Ishikawa (cell line): ENCODE measurements at regions not wholly inside any gene's neighbourhood (a gene's known extent, or its start where the extent isn't known, plus 50 kb on each side); places are given as distances from the start of the nearest gene placed in this dataset.

ENCODE experiments used
- CEBPB ChIP-seq: IDR thresholded peaks from 2 replicates; pipeline ENCODE4 v1.6.1; 2012
- CREB1 ChIP-seq: IDR thresholded peaks from 2 replicates; pipeline ENCODE4 v1.6.1; 2012; ENCODE audit warnings: low read depth
- EGR1 ChIP-seq: IDR thresholded peaks from 2 replicates; pipeline ENCODE4 v1.6.1; 2012
- EP300 ChIP-seq: IDR thresholded peaks from 2 replicates; pipeline ENCODE4 v1.6.1; 2012; ENCODE audit warnings: borderline replicate concordance
- FOXM1 ChIP-seq: IDR thresholded peaks from 2 replicates; pipeline ENCODE4 v1.6.1; 2012; ENCODE audit warnings: low read depth, borderline replicate concordance
- MAX ChIP-seq: IDR thresholded peaks from 2 replicates; pipeline ENCODE4 v1.6.1; 2012
- NFIC ChIP-seq: IDR thresholded peaks from 2 replicates; pipeline ENCODE4 v1.6.1; 2012
- RAD21 ChIP-seq: IDR thresholded peaks from 2 replicates; pipeline ENCODE4 v1.6.1; 2012; ENCODE audit warnings: low read depth
- TAF1 ChIP-seq: IDR thresholded peaks from 2 replicates; pipeline ENCODE4 v1.6.1; 2012; ENCODE audit warnings: low read depth, mild to moderate bottlenecking
- TCF12 ChIP-seq: IDR thresholded peaks from 2 replicates; pipeline ENCODE4 v1.6.1; 2012; ENCODE audit warnings: low read depth
- TEAD4 ChIP-seq: IDR thresholded peaks from 2 replicates; pipeline ENCODE4 v1.6.1; 2012
- YY1 ChIP-seq: IDR thresholded peaks from 2 replicates; pipeline ENCODE4 v1.6.1; 2012; ENCODE audit warnings: low read depth
- ZBTB7A ChIP-seq: IDR thresholded peaks from 2 replicates; pipeline ENCODE4 v1.6.1; 2012; ENCODE audit warnings: low read depth
- TF ChIP-seq, protein P1 (sequence below): IDR thresholded peaks from 2 replicates; pipeline ENCODE4 v1.6.1; 2012; ENCODE audit warnings: low read depth, mild to moderate bottlenecking
- TF ChIP-seq, protein P2 (sequence below): IDR thresholded peaks from 2 replicates; pipeline ENCODE4 v1.6.1; 2012

DNA sequence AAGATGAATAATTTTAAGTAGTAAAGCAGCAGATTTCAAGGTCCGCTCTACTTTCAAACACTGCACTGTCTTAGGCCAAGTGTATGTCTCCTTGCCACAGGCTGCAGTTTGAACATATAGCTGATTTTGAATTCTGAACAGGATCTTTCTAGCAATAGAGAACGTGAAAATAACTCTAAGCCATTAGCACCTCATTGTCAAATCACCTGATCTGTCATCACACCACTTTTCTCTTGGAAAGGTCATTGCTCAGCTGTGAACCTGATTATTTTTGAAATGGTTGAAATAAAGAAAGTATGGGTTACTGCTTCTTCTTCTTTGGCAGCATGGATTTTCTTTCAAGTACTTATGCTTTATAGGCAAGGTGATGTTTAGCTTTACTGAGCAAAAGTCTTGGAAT, 357.0 kb upstream of the RORB start:
- TF ChIP-seq CREB1, result no peak
- no peak for TF ChIP-seq TCF12
- TF ChIP-seq EGR1, result no peak
- TF ChIP-seq RAD21, result no peak
- no peak for TF ChIP-seq EP300
- no peak for TF ChIP-seq NFIC
- TF ChIP-seq YY1, result no peak
- no peak for TF ChIP-seq TAF1
- TF ChIP-seq, protein P1, sequence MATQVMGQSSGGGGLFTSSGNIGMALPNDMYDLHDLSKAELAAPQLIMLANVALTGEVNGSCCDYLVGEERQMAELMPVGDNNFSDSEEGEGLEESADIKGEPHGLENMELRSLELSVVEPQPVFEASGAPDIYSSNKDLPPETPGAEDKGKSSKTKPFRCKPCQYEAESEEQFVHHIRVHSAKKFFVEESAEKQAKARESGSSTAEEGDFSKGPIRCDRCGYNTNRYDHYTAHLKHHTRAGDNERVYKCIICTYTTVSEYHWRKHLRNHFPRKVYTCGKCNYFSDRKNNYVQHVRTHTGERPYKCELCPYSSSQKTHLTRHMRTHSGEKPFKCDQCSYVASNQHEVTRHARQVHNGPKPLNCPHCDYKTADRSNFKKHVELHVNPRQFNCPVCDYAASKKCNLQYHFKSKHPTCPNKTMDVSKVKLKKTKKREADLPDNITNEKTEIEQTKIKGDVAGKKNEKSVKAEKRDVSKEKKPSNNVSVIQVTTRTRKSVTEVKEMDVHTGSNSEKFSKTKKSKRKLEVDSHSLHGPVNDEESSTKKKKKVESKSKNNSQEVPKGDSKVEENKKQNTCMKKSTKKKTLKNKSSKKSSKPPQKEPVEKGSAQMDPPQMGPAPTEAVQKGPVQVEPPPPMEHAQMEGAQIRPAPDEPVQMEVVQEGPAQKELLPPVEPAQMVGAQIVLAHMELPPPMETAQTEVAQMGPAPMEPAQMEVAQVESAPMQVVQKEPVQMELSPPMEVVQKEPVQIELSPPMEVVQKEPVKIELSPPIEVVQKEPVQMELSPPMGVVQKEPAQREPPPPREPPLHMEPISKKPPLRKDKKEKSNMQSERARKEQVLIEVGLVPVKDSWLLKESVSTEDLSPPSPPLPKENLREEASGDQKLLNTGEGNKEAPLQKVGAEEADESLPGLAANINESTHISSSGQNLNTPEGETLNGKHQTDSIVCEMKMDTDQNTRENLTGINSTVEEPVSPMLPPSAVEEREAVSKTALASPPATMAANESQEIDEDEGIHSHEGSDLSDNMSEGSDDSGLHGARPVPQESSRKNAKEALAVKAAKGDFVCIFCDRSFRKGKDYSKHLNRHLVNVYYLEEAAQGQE, result no peak
- TF ChIP-seq TEAD4, result no peak
- TF ChIP-seq MAX, result no peak
- TF ChIP-seq FOXM1, result no peak

- no peak for TF ChIP-seq RAD21
- TF ChIP-seq EP300, result no peak
- TF ChIP-seq MAX, result no peak
- TF ChIP-seq NFIC, result no peak
- TF ChIP-seq CREB1, result no peak
- TF ChIP-seq YY1, result no peak
- no peak for TF ChIP-seq TAF1
These were observed 349.2 kb upstream of the RORB start for GRCh38 chr9:74147906-74148305.

GRCh38 chr9:74172874-74173273, 324.3 kb upstream of the RORB start:
- TF ChIP-seq NFIC (no peak), CEBPB (no peak), TEAD4 (no peak), YY1 (no peak), MAX (no peak)
- TF ChIP-seq, protein P2, sequence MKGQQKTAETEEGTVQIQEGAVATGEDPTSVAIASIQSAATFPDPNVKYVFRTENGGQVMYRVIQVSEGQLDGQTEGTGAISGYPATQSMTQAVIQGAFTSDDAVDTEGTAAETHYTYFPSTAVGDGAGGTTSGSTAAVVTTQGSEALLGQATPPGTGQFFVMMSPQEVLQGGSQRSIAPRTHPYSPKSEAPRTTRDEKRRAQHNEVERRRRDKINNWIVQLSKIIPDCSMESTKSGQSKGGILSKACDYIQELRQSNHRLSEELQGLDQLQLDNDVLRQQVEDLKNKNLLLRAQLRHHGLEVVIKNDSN, result no peak

DNA sequence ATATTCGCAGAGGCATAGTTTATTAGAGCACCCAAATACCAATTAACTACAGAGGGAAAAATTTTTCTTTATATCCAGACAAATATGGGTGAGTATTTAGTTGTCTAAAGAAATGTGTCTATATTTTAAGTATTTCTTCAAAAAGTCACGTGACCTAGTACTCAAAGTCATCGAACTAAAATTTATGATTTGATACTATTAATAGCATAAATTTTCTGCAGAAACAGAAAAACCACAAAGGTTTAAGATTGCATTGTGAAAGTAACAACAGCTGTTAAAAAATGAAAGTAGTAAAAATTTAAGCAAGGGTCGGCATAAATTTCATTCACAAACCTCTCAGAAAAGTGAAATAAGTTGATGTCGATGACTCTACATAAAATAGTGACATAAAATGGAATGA, 323.9 kb upstream of the RORB start:
- no peak for TF ChIP-seq CEBPB
- no peak for TF ChIP-seq EP300
- TF ChIP-seq CREB1, result no peak
- no peak for TF ChIP-seq MAX

GRCh38 chr9:74205056-74205455, 292.1 kb upstream of the RORB start:
- no peak for TF ChIP-seq EP300
- TF ChIP-seq TAF1, result no peak
- TF ChIP-seq YY1, result no peak
- no peak for TF ChIP-seq TEAD4
- no peak for TF ChIP-seq RAD21
- TF ChIP-seq TCF12, result no peak
- no peak for TF ChIP-seq EGR1

- TF ChIP-seq ZBTB7A (no peak), TAF1 (no peak), TEAD4 (no peak), YY1 (no peak), RAD21 (no peak), EP300 (no peak), MAX (no peak), CREB1 (no peak), EGR1 (no peak)
- TF ChIP-seq, protein P1, result no peak
These were observed 278.6 kb upstream of the RORB start for GRCh38 chr9:74218385-74219063.
